Prostate gland (tissue), 2 donors: ENCODE measurements at regions not wholly inside any gene's neighbourhood (a gene's known extent, or its start where the extent isn't known, plus 50 kb on each side); places are given as distances from the start of the nearest gene placed in this dataset.

Source experiments
- DNase-seq: peaks from one replicate; pipeline ENCODE4 v3.0.0-alpha.2; 2019; ENCODE audit warnings: low spot score
- H3K27ac ChIP-seq, 2 donors: fragments of 200-600 bp; sonication (generic); 2 replicates each; pipeline ENCODE4 v1.5.1; 2017 to 2019
- H3K27me3 ChIP-seq: fragments of 200-600 bp; sonication (generic); replicated peaks from 2 replicates; pipeline ENCODE4 v1.5.1; 2019; ENCODE audit not compliant: insufficient read depth
- H3K36me3 ChIP-seq, 2 donors: fragments of 200-600 bp; sonication (generic); 1 replicate in 1 of 2; 2 replicates in 1 of 2; pipeline versions ENCODE4 v1.5.1 to v1.8.1; 2017 to 2019
- H3K4me1 ChIP-seq: fragments of 200-600 bp; sonication (generic); replicated peaks from 2 replicates; pipeline ENCODE4 v1.5.1; 2019
- H3K4me3 ChIP-seq, 2 donors: fragments of 200-600 bp; sonication (generic); 2 replicates each; pipeline ENCODE4 v1.5.1; 2017 to 2019
- H3K9me3 ChIP-seq: fragments of 200-600 bp; sonication (generic); 2 replicates; pipeline ENCODE4 v1.5.1; 2017
- CTCF ChIP-seq, 4 experiments: fragments of 200-600 bp in 2 of 4; fragments of 450-650 bp in 2 of 4; sonication (generic) in 2 of 4; IDR thresholded peaks; 1 replicate in 3 of 4; 2 replicates in 1 of 4; pipeline ENCODE4 v1.5.1; 2016 to 2019; ENCODE audit warnings: antibody characterized with exemption in 4 of 4, mild to moderate bottlenecking in 2 of 4, moderate library complexity in 2 of 4
- POLR2A ChIP-seq: fragments of 450-650 bp; IDR thresholded peaks from one replicate; pipeline ENCODE4 v1.6.1; 2016; ENCODE audit warnings: antibody characterized with exemption, mild to moderate bottlenecking
- POLR2AphosphoS5 ChIP-seq: sonication (generic); formaldehyde crosslinking; IDR thresholded peaks from one replicate; pipeline ENCODE4 v1.6.1; 2017; ENCODE audit warnings: antibody characterized with exemption
- WGBS: methylation state at CpG from one replicate; pipeline ENCODE4 v1.1.5; 2018; 5-methylcytosine and 5-hydroxymethylcytosine counted together
- intact Hi-C: fragments of 100-400 bp; cut with DNase I; formaldehyde crosslinking; loops from one replicate; pipeline ENCODE4 v1.14.2; 2022

- H3K27ac ChIP-seq: no peak overlapping the region
- intact Hi-C loops: no loop called here
- no peak overlapping the region for H3K4me3 ChIP-seq
- WGBS: 81% methylated on average over 7 of the region's 7 CpGs
- H3K4me1 ChIP-seq: no peaks in the 10 kb centered on the region
- H3K9me3 ChIP-seq: no peaks in the 10 kb centered on the region
- no peaks in the 10 kb centered on the region for H3K36me3 ChIP-seq
- TF ChIP-seq CTCF (IDR thresholded peaks at IDR 0.05) (no peak), POLR2AphosphoS5 (no peak), POLR2A (no peak)
- no peaks in the 10 kb centered on the region for H3K27me3 ChIP-seq
- no peak for DNase-seq
Observed at GRCh38 chr2:136305517-136306192, 187.7 kb upstream of the CXCR4 start.

- Histone ChIP-seq H3K27ac (no peak overlapping the region), H3K27me3 (no peaks in the 10 kb centered on the region), H3K4me3 (no peak overlapping the region), H3K4me1 (no peaks in the 10 kb centered on the region), H3K36me3 (no peaks in the 10 kb centered on the region), H3K9me3 (no peaks in the 10 kb centered on the region)
- TF ChIP-seq POLR2A (no peak), CTCF (IDR thresholded peaks at IDR 0.05) (no peak), POLR2AphosphoS5 (no peak)
- no peak for DNase-seq
- WGBS: 86% methylated on average over 10 of the region's 10 CpGs
- intact Hi-C loops: no loop called here
Observed at GRCh38 chr2:136301006-136301405, 183.1 kb upstream of the CXCR4 start.

GRCh38 chr2:136298631-136299030 is 180.7 kb upstream of the CXCR4 start:
- Histone ChIP-seq H3K36me3 (no peaks in the 10 kb centered on the region), H3K4me1 (no peaks in the 10 kb centered on the region), H3K9me3 (no peaks in the 10 kb centered on the region), H3K27ac (no peak overlapping the region), H3K4me3 (no peak overlapping the region), H3K27me3 (no peaks in the 10 kb centered on the region)
- no peak for TF ChIP-seq POLR2A
- DNase-seq: no peak
- intact Hi-C loops: no loop called here
- 91% methylated on average over 5 of the region's 5 CpGs for WGBS

GRCh38 chr2:136297994-136298393 is 180.0 kb upstream of the CXCR4 start:
- no peak for DNase-seq
- Histone ChIP-seq H3K36me3 (no peaks in the 10 kb centered on the region), H3K27me3 (no peaks in the 10 kb centered on the region), H3K27ac (no peak overlapping the region), H3K4me1 (no peaks in the 10 kb centered on the region), H3K9me3 (no peaks in the 10 kb centered on the region), H3K4me3 (no peak overlapping the region)
- 88% methylated on average over 4 of the region's 4 CpGs for WGBS
- intact Hi-C loops: no loop called here
- TF ChIP-seq POLR2AphosphoS5 (no peak), CTCF (IDR thresholded peaks at IDR 0.05) (no peak)

GRCh38 chr2:136297312-136297711 is 179.4 kb upstream of the CXCR4 start:
- H3K27ac ChIP-seq: no peak overlapping the region
- no peak for TF ChIP-seq POLR2AphosphoS5
- no peak for TF ChIP-seq POLR2A
- TF ChIP-seq CTCF (IDR thresholded peaks at IDR 0.05): no peak
- intact Hi-C loops: no loop called here
- H3K4me3 ChIP-seq: no peak overlapping the region
- WGBS: 78% methylated on average over 3 of the region's 3 CpGs
- no peaks in the 10 kb centered on the region for H3K9me3 ChIP-seq
- no peaks in the 10 kb centered on the region for H3K4me1 ChIP-seq
- H3K36me3 ChIP-seq: no peaks in the 10 kb centered on the region
- no peaks in the 10 kb centered on the region for H3K27me3 ChIP-seq
- no peak for DNase-seq
